ENCODE measurements at regions not wholly inside any gene's neighbourhood (a gene's known extent, or its start where the extent isn't known, plus 50 kb on each side); places are given as distances from the start of the nearest gene placed in this dataset.

GRCh38 chr12:111006621-111007020 lies 86.2 kb upstream of the MYL2 start:
- POLR2A ChIA-PET (ENCODE audit: low non-redundant PET) = no interaction called here
- CTCF ChIA-PET = interaction anchor here (0.6 kb wide), 1 partner anchor 267 kb away, joined by 3 read pairs; no protein-coding TSS in a partner anchor
- no peak for TF ChIP-seq CTCF (conservative IDR thresholded peaks at IDR 0.05; ENCODE audit: low read depth)
- no peak for DNase-seq (ENCODE audit: low spot score)
- no peak overlapping the region for H3K27ac ChIP-seq

DNA sequence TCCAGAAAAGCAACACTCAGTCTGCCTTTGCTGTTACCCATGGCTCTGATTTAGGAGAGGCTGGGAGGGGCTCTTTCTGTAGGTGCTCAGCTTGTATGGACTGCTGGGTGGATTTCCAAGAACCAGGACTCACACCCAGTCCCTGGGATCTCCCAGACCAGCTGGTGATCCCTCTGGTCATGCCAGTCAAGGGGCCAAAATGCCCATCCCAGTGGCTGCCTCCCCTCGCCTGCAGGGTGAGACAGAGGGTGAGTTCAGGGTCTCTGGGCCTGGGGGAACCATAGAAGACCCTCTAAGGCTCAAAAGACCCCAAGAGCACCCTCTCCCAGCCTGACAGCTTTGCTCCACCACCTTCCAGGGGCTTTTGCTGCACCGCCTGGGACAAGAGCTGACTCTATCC lies 78.6 kb upstream of the MYL2 start:
- CTCF ChIA-PET = interaction anchor here (0.6 kb wide), 1 partner anchor 50 kb away, joined by 3 read pairs; no protein-coding TSS in a partner anchor
- no peak for DNase-seq (ENCODE audit: low spot score)
- TF ChIP-seq CTCF (conservative IDR thresholded peaks at IDR 0.05; ENCODE audit: low read depth) = no peak
- no peak overlapping the region for H3K27ac ChIP-seq
- POLR2A ChIA-PET (ENCODE audit: low non-redundant PET) = no interaction called here

GRCh38 chr12:110998165-110998564 lies 77.8 kb upstream of the MYL2 start:
- no peak for DNase-seq (ENCODE audit: low spot score)
- ChIA-PET CTCF (interaction anchor here (0.9 kb wide), 1 partner anchor 61 kb away, joined by 3 read pairs; no protein-coding TSS in a partner anchor), POLR2A (ENCODE audit: low non-redundant PET) (no interaction called here)
- no peak overlapping the region for H3K27ac ChIP-seq
- TF ChIP-seq CTCF (conservative IDR thresholded peaks at IDR 0.05; ENCODE audit: low read depth) = no peak

DNA sequence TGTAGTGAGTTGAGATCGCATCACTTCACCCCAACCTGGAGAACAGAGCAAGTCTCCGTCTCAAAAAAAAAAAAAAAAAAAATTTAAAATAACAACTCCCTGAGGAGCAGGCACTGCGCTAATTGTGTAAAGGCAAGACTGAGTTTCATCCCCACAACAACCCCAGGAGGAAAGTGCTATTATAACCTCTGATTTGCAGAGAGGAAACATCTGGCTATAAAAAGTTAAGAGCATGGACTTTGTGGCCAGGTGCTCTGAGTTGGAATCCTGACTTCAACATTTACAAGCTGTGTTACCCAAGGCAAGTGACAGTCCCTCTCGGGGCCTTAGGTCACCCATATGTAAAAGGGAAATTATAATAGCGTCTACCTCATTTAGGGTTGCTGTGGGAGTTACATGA lies 76.0 kb upstream of the MYL2 start:
- no peak overlapping the region for H3K27ac ChIP-seq
- TF ChIP-seq CTCF (conservative IDR thresholded peaks at IDR 0.05; ENCODE audit: low read depth) = no peak
- CTCF ChIA-PET = no interaction called here
- DNase-seq (ENCODE audit: low spot score) = no peak
- POLR2A ChIA-PET (ENCODE audit: low non-redundant PET) = no interaction called here

GRCh38 chr12:110995615-110996014 lies 75.2 kb upstream of the MYL2 start:
- ChIA-PET CTCF (interaction anchor here (0.6 to 0.7 kb wide), 2 partner anchors 98 to 305 kb away, joined by 3 to 4 read pairs; no protein-coding TSS in a partner anchor), POLR2A (ENCODE audit: low non-redundant PET) (no interaction called here)
- no peak for DNase-seq (ENCODE audit: low spot score)
- TF ChIP-seq CTCF (conservative IDR thresholded peaks at IDR 0.05; ENCODE audit: low read depth) = no peak
- H3K27ac ChIP-seq = no peak overlapping the region

DNA sequence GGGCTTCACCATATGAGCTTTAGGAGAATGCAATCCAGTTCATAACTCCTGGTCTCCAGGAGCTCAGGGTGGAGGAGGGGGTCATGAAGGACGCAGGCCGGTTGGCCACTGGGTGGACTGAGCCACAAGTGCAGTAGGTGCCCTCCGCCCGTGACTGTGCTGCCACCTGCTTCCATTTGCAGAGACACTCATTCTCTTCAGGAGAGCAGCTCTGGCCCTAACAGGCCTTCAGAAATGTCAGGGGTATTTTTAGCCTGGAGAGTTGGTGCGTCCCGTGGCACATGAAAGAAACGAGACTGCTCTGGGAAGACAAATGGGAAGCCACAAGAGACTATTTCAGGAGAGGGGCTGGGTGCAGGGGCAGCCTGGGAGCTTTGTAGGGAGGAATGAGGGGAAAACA lies 74.6 kb upstream of the MYL2 start:
- no peak for DNase-seq (ENCODE audit: low spot score)
- POLR2A ChIA-PET (ENCODE audit: low non-redundant PET) = no interaction called here
- no peak for TF ChIP-seq CTCF (conservative IDR thresholded peaks at IDR 0.05; ENCODE audit: low read depth)
- no peak overlapping the region for H3K27ac ChIP-seq
- CTCF ChIA-PET = interaction anchor here (0.6 to 0.7 kb wide), 3 partner anchors 98 to 306 kb away, joined by 3 to 7 read pairs (median 4); no protein-coding TSS in a partner anchor

All from RWPE1 (cell line).